ENCODE measurements at regions not wholly inside any gene's neighbourhood (a gene's known extent, or its start where the extent isn't known, plus 50 kb on each side); places are given as distances from the start of the nearest gene placed in this dataset.

GRCh38 chr11:123316003-123316402, 114.1 kb upstream of the GRAMD1B start:
- DNase-seq (ENCODE audit: low read depth): no peak
- no peak for TF ChIP-seq CTCF (IDR thresholded peaks at IDR 0.05; ENCODE audit: low read depth, low read length, missing control alignments)
- H3K4me3 ChIP-seq (ENCODE audit: low read depth, low read length): no peak overlapping the region

- TF ChIP-seq CTCF (IDR thresholded peaks at IDR 0.05; ENCODE audit: low read depth, low read length, missing control alignments): no peak
- H3K4me3 ChIP-seq (ENCODE audit: low read depth, low read length): no peak overlapping the region
- no peak for DNase-seq (ENCODE audit: low read depth)
Observed at GRCh38 chr11:123314972-123315371, 115.1 kb upstream of the GRAMD1B start.

- no peak overlapping the region for H3K4me3 ChIP-seq (ENCODE audit: low read depth, low read length)
- TF ChIP-seq CTCF (IDR thresholded peaks at IDR 0.05; ENCODE audit: low read depth, low read length, missing control alignments): no peak
- no peak for DNase-seq (ENCODE audit: low read depth)
Observed at GRCh38 chr11:123313262-123313661, 116.8 kb upstream of the GRAMD1B start.

GRCh38 chr11:123308077-123308476, 113.0 kb upstream of the CLMP start:
- TF ChIP-seq CTCF (IDR thresholded peaks at IDR 0.05; ENCODE audit: low read depth, low read length, missing control alignments): no peak
- no peak overlapping the region for H3K4me3 ChIP-seq (ENCODE audit: low read depth, low read length)
- DNase-seq (ENCODE audit: low read depth): no peak

- no peak overlapping the region for H3K4me3 ChIP-seq (ENCODE audit: low read depth, low read length)
- TF ChIP-seq CTCF (IDR thresholded peaks at IDR 0.05; ENCODE audit: low read depth, low read length, missing control alignments): no peak
- no peak for DNase-seq (ENCODE audit: low read depth)
Observed at GRCh38 chr11:123307276-123307675, 112.2 kb upstream of the CLMP start.

- no peak overlapping the region for H3K4me3 ChIP-seq (ENCODE audit: low read depth, low read length)
- no peak for TF ChIP-seq CTCF (IDR thresholded peaks at IDR 0.05; ENCODE audit: low read depth, low read length, missing control alignments)
- no peak for DNase-seq (ENCODE audit: low read depth)
Observed at GRCh38 chr11:123306531-123306930, 111.5 kb upstream of the CLMP start.

- no peak overlapping the region for H3K4me3 ChIP-seq (ENCODE audit: low read depth, low read length)
- TF ChIP-seq CTCF (IDR thresholded peaks at IDR 0.05; ENCODE audit: low read depth, low read length, missing control alignments): no peak
- DNase-seq (ENCODE audit: low read depth): no peak
Observed at GRCh38 chr11:123305601-123306375, 110.7 kb upstream of the CLMP start.
